ENCODE measurements at regions not wholly inside any gene's neighbourhood (a gene's known extent, or its start where the extent isn't known, plus 50 kb on each side); places are given as distances from the start of the nearest gene placed in this dataset.

- Histone ChIP-seq H3K36me3 (ENCODE audit: insufficient read depth) (no peaks in the 10 kb centered on the region), H3K4me3 (ENCODE audit: low read depth, low read length) (no peak overlapping the region), H3K27ac (ENCODE audit: low read depth) (no peak overlapping the region), H3K4me1 (ENCODE audit: insufficient read depth) (no peaks in the 10 kb centered on the region)
- WGBS: 90% methylated on average over 2 of the region's 2 CpGs
- DNase-seq (ENCODE audit: extremely low spot score): no peak
Measured at GRCh38 chr11:26823963-26824362, 102.1 kb upstream of the SLC5A12 start.

DNA sequence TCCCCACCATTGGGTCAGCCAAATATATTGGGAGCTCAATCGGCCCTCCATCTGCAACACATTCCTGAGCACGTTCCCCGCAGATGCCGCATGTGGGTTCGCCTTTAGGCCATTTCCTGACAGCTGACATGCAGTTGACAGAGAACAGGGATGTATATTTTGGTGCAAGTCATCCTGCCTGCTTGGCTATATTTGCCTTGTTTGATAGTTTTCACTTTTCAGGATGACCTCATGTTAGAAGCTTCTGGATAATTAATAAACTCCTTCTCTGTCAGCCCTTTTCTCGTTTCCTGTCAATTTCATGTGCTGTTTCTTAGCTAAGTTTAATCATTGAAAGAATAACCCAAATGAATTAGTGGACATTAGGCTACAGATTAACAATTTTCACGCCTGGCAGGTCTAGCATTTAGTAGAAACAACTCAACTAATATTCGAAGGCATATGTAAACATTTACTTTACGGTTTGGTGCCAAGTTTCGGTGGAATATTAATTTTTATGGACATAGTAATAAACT is 105.8 kb upstream of the SLC5A12 start:
- no peaks in the 10 kb centered on the region for H3K4me1 ChIP-seq (ENCODE audit: insufficient read depth)
- 50% methylated on average over 10 of the region's 10 CpGs for WGBS
- H3K27ac ChIP-seq (ENCODE audit: low read depth): no peak overlapping the region
- no peak for DNase-seq (ENCODE audit: extremely low spot score)
- H3K36me3 ChIP-seq (ENCODE audit: insufficient read depth): no peaks in the 10 kb centered on the region
- H3K4me3 ChIP-seq (ENCODE audit: low read depth, low read length): no peak overlapping the region

DNA sequence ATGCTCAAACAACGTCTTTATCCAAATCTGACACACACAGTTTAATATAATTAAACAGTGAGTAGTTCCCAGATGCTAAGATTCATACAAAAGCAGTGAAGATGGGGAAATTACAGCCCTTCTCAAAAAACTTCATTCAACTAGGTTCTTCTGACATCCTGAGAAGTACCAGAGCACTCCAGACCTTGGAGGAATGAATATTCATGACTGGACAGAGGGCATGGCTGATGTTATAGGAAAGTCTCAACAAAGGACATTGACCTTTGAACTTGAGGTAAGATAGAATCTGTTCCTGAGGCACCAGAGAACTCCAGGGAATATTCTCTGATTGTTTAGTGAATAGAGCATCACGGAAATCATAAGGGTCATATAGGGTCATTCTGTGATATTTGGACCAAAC is 106.4 kb upstream of the SLC5A12 start:
- H3K4me1 ChIP-seq (ENCODE audit: insufficient read depth): no peaks in the 10 kb centered on the region
- WGBS: 66% methylated on average over 2 of the region's 2 CpGs
- H3K36me3 ChIP-seq (ENCODE audit: insufficient read depth): no peaks in the 10 kb centered on the region
- H3K27ac ChIP-seq (ENCODE audit: low read depth): no peak overlapping the region
- DNase-seq (ENCODE audit: extremely low spot score): no peak
- no peak overlapping the region for H3K4me3 ChIP-seq (ENCODE audit: low read depth, low read length)

DNA sequence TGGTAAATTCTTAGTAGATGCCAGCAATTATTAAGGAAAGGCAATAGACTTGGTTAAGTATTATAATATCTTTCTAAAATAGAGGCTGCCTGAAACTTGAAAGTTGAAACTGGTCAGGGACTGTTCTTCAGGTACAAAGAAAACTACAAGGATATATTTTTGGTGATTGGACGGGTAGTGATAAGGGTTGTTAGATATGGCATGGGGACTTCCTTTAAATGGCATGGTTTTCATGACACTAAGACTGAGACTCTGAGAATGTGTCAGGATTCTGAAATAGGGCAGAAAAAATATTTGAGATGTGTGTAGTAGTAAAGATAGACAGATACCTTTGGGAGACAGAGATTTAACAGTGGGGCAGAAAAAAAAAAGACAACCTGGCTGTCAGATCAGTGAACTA is 108.4 kb upstream of the SLC5A12 start:
- Histone ChIP-seq H3K27ac (ENCODE audit: low read depth) (no peak overlapping the region), H3K4me1 (ENCODE audit: insufficient read depth) (no peaks in the 10 kb centered on the region), H3K4me3 (ENCODE audit: low read depth, low read length) (no peak overlapping the region), H3K36me3 (ENCODE audit: insufficient read depth) (no peaks in the 10 kb centered on the region)
- WGBS: 96% methylated on average over 1 of the region's 1 CpG
- DNase-seq (ENCODE audit: extremely low spot score): no peak

GRCh38 chr11:26830757-26831156 is 108.9 kb upstream of the SLC5A12 start:
- Histone ChIP-seq H3K36me3 (ENCODE audit: insufficient read depth) (no peaks in the 10 kb centered on the region), H3K27ac (ENCODE audit: low read depth) (no peak overlapping the region), H3K4me1 (ENCODE audit: insufficient read depth) (no peaks in the 10 kb centered on the region), H3K4me3 (ENCODE audit: low read depth, low read length) (no peak overlapping the region)
- DNase-seq (ENCODE audit: extremely low spot score): no peak

- Histone ChIP-seq H3K4me3 (ENCODE audit: low read depth, low read length) (no peak overlapping the region), H3K4me1 (ENCODE audit: insufficient read depth) (no peaks in the 10 kb centered on the region)
- no peak for DNase-seq (ENCODE audit: extremely low spot score)
Measured at GRCh38 chr11:26834601-26835000, 112.7 kb upstream of the SLC5A12 start.

DNA sequence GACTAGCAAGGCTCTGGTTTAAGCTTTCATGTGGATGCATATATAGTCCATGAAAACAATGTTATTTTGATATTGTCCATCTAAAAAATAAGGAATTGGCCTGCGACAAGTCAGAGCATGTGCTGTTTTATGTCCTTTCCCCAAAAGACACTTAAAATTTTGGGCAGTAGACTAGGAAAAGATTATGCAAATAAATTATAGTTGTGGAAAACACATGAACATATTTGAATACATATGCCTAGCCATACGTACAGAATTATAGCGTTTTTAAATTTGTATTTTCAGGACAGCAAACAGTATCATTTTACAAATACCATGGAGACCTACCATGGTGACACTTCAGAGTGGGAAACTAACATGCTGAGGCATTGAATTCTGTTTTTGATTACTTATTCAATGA is 113.8 kb upstream of the SLC5A12 start:
- H3K4me3 ChIP-seq (ENCODE audit: low read depth, low read length): no peak overlapping the region
- 94% methylated on average over 3 of the region's 3 CpGs for WGBS
- H3K36me3 ChIP-seq (ENCODE audit: insufficient read depth): no peaks in the 10 kb centered on the region
- no peaks in the 10 kb centered on the region for H3K4me1 ChIP-seq (ENCODE audit: insufficient read depth)
- no peak for DNase-seq (ENCODE audit: extremely low spot score)
- no peak overlapping the region for H3K27ac ChIP-seq (ENCODE audit: low read depth)

More at GRCh38 chr11:26834601-26835000, 112.7 kb upstream of the SLC5A12 start:
- Histone ChIP-seq H3K27ac (ENCODE audit: low read depth) (no peak overlapping the region), H3K36me3 (ENCODE audit: insufficient read depth) (no peaks in the 10 kb centered on the region)

DNA sequence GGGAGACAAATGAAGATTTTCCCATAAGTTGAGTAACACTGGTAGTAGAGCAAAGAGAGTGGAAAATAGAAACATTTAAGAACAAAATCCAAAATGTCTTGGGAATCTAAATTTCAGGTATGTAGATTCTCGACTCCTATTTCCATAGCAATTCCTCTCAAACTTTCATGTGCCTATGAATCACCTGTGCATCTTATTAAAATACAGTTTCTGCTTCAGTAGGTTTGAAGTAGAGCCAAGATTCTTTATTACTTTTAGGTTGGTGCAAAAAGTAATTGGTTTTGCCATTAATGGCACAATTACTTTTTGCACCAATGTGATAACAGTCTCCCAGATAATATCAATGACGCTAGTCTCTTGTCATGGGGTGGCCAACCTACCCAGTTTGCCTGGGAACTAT is 115.3 kb upstream of the SLC5A12 start:
- Histone ChIP-seq H3K36me3 (ENCODE audit: insufficient read depth) (no peaks in the 10 kb centered on the region), H3K4me3 (ENCODE audit: low read depth, low read length) (no peak overlapping the region), H3K4me1 (ENCODE audit: insufficient read depth) (no peaks in the 10 kb centered on the region), H3K27ac (ENCODE audit: low read depth) (no peak overlapping the region)
- WGBS: 89% methylated on average over 2 of the region's 2 CpGs
- DNase-seq (ENCODE audit: extremely low spot score): no peak

GRCh38 chr11:26839911-26840698 is 118.2 kb upstream of the SLC5A12 start:
- WGBS: 98% methylated on average over 3 of the region's 3 CpGs
- Histone ChIP-seq H3K36me3 (ENCODE audit: insufficient read depth) (no peaks in the 10 kb centered on the region), H3K27ac (ENCODE audit: low read depth) (no peak overlapping the region), H3K4me3 (ENCODE audit: low read depth, low read length) (no peak overlapping the region), H3K4me1 (ENCODE audit: insufficient read depth) (no peaks in the 10 kb centered on the region)
- DNase-seq (ENCODE audit: extremely low spot score): no peak

GRCh38 chr11:26841818-26842473 is 120.1 kb upstream of the SLC5A12 start:
- Histone ChIP-seq H3K27ac (ENCODE audit: low read depth) (no peak overlapping the region), H3K4me1 (ENCODE audit: insufficient read depth) (no peaks in the 10 kb centered on the region), H3K4me3 (ENCODE audit: low read depth, low read length) (no peak overlapping the region), H3K36me3 (ENCODE audit: insufficient read depth) (no peaks in the 10 kb centered on the region)
- no peak for DNase-seq (ENCODE audit: extremely low spot score)
- 45% methylated on average over 2 of the region's 2 CpGs for WGBS

- Histone ChIP-seq H3K27ac (ENCODE audit: low read depth) (no peak overlapping the region), H3K36me3 (ENCODE audit: insufficient read depth) (no peaks in the 10 kb centered on the region), H3K4me1 (ENCODE audit: insufficient read depth) (no peaks in the 10 kb centered on the region), H3K4me3 (ENCODE audit: low read depth, low read length) (no peak overlapping the region)
- no peak for DNase-seq (ENCODE audit: extremely low spot score)
- 70% methylated on average over 3 of the region's 3 CpGs for WGBS
Measured at GRCh38 chr11:26842478-26843282, 120.8 kb upstream of the SLC5A12 start.

GRCh38 chr11:26843539-26843938 is 121.7 kb upstream of the SLC5A12 start:
- H3K4me1 ChIP-seq (ENCODE audit: insufficient read depth): no peaks in the 10 kb centered on the region
- H3K4me3 ChIP-seq (ENCODE audit: low read depth, low read length): no peak overlapping the region
- 96% methylated on average over 2 of the region's 2 CpGs for WGBS
- H3K36me3 ChIP-seq (ENCODE audit: insufficient read depth): no peaks in the 10 kb centered on the region
- no peak for DNase-seq (ENCODE audit: extremely low spot score)
- H3K27ac ChIP-seq (ENCODE audit: low read depth): no peak overlapping the region

GRCh38 chr11:26844963-26845362 is 123.1 kb upstream of the SLC5A12 start:
- Histone ChIP-seq H3K27ac (ENCODE audit: low read depth) (no peak overlapping the region), H3K36me3 (ENCODE audit: insufficient read depth) (no peaks in the 10 kb centered on the region), H3K4me1 (ENCODE audit: insufficient read depth) (no peaks in the 10 kb centered on the region), H3K4me3 (ENCODE audit: low read depth, low read length) (no peak overlapping the region)
- DNase-seq (ENCODE audit: extremely low spot score): no peak
- WGBS: 78% methylated on average over 2 of the region's 2 CpGs

DNA sequence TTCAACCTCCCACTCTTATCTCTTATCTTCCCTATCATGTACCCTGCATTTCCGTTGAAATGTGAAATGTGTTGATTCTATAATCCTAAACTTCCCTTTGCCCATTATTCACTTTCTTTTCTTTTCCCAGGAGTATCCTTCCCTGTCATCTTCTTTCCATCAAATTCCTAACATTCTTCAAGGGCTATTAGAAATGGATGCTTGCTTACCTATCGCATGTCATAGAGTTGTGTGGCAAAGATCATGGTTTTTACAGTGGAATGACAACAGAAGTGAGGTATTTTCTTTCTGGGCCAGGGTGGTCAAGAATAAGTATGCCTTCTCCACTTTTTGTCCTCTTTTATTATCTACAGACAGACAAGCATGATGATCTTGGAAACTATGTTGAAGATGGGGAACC is 124.4 kb upstream of the SLC5A12 start:
- H3K27ac ChIP-seq (ENCODE audit: low read depth): no peak overlapping the region
- no peak for DNase-seq (ENCODE audit: extremely low spot score)
- H3K36me3 ChIP-seq (ENCODE audit: insufficient read depth): no peaks in the 10 kb centered on the region
- WGBS: 52% methylated on average over 2 of the region's 2 CpGs
- no peak overlapping the region for H3K4me3 ChIP-seq (ENCODE audit: low read depth, low read length)
- no peaks in the 10 kb centered on the region for H3K4me1 ChIP-seq (ENCODE audit: insufficient read depth)
